ENCODE measurements at regions not wholly inside any gene's neighbourhood (a gene's known extent, or its start where the extent isn't known, plus 50 kb on each side); places are given as distances from the start of the nearest gene placed in this dataset.

- no peak for ATAC-seq
- TF ChIP-seq CTCF (IDR thresholded peaks at IDR 0.05): no peak
- Histone ChIP-seq H3K27ac (no peak overlapping the region), H3K9me3 (no peaks in the 10 kb centered on the region), H3K27me3 (ENCODE audit: low read depth) (no peaks in the 10 kb centered on the region), H3K4me1 (no peaks in the 10 kb centered on the region), H3K36me3 (no peaks in the 10 kb centered on the region), H3K4me3 (no peak overlapping the region)
- intact Hi-C loops (cut with DNase I): no loop called here
- no peak for DNase-seq
These were observed 510.4 kb upstream of the ARGLU1 start for GRCh38 chr13:107078229-107078765.

DNA sequence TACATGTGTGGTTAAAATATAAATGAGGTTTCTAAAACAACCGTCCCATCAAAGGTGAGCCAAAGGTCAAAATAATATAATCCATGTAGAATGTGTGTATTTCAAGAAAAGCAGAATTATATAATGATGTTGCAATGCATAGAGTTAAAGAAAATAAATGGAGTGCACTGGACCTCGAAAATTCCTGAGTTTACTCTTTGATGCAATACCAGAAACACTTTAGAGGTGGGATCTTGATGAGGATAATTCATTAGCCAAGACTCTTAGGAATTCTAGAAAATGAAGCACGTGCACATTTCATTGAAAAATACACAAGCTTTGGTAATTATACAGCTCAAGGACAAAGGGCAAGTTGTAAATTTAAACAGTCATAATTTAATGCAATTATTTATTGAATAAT lies 508.9 kb upstream of the ARGLU1 start:
- intact Hi-C loops (cut with DNase I): no loop called here
- H3K4me3 ChIP-seq: no peak overlapping the region
- no peak for DNase-seq
- no peaks in the 10 kb centered on the region for H3K9me3 ChIP-seq
- ATAC-seq: no peak
- no peaks in the 10 kb centered on the region for H3K4me1 ChIP-seq
- no peaks in the 10 kb centered on the region for H3K36me3 ChIP-seq
- H3K27ac ChIP-seq: no peak overlapping the region
- TF ChIP-seq CTCF (IDR thresholded peaks at IDR 0.05): no peak
- H3K27me3 ChIP-seq (ENCODE audit: low read depth): no peaks in the 10 kb centered on the region

DNA sequence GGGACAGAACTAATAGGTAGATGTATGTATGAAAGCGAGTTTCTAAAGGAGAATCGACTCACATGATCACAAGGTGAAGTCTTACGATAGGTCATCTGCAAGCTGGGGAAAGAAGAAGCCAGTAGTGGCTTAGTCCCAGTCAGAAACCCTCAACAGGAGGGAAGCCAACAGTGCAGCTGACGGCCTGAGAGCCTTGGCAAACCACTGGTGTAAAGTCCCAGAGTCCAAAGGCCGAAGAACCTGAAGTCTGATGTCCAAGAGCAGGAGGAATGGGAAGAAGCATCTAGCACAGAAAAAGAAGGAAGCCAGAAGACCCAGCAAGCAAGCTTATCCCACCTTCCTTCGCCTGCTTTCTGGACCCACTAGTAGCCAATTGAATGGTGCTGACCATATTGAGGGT lies 507.6 kb upstream of the ARGLU1 start:
- Histone ChIP-seq H3K4me3 (no peak overlapping the region), H3K9me3 (no peaks in the 10 kb centered on the region), H3K36me3 (no peaks in the 10 kb centered on the region), H3K4me1 (no peaks in the 10 kb centered on the region), H3K27ac (no peak overlapping the region), H3K27me3 (ENCODE audit: low read depth) (no peaks in the 10 kb centered on the region)
- DNase-seq (no peak), ATAC-seq (no peak)
- intact Hi-C loops (cut with DNase I): no loop called here
- TF ChIP-seq CTCF (IDR thresholded peaks at IDR 0.05): no peak

DNA sequence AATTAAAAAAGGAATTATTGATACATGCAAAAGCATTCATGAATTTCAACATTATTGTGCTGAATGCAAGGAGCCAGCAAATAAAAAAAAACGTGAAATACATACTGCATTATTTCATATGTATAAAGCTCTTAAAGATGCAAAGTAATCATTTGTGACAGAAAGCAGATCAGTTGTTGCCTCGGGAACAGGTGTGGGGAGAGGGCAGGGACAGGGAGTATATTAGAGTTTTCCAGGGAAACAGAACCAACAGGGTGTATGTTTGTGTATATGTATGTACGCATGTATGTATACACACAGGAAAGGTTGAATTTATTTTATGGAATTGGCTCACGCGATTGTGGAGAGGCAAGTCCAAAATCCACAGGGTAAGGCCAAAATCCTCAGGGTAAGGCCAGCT lies 502.9 kb upstream of the ARGLU1 start:
- Histone ChIP-seq H3K4me3 (no peak overlapping the region), H3K27ac (no peak overlapping the region), H3K9me3 (no peaks in the 10 kb centered on the region), H3K36me3 (no peaks in the 10 kb centered on the region), H3K27me3 (ENCODE audit: low read depth) (no peaks in the 10 kb centered on the region), H3K4me1 (no peaks in the 10 kb centered on the region)
- no peak for DNase-seq
- TF ChIP-seq CTCF (IDR thresholded peaks at IDR 0.05): no peak
- no peak for ATAC-seq
- intact Hi-C loops (cut with DNase I): no loop called here

- intact Hi-C loops (cut with DNase I): no loop called here
- DNase-seq: no peak
- Histone ChIP-seq H3K4me3 (no peak overlapping the region), H3K27ac (no peak overlapping the region), H3K36me3 (no peaks in the 10 kb centered on the region), H3K4me1 (no peaks in the 10 kb centered on the region), H3K27me3 (ENCODE audit: low read depth) (no peaks in the 10 kb centered on the region), H3K9me3 (no peaks in the 10 kb centered on the region)
- TF ChIP-seq CTCF (IDR thresholded peaks at IDR 0.05): no peak
- ATAC-seq: no peak
These were observed 501.3 kb upstream of the ARGLU1 start for GRCh38 chr13:107069108-107069776.

Measured in lower lobe of right lung (tissue), 2 donors.